GM06990 (cell line): ENCODE measurements at regions not wholly inside any gene's neighbourhood (a gene's known extent, or its start where the extent isn't known, plus 50 kb on each side); places are given as distances from the start of the nearest gene placed in this dataset.

Experiments used
- DNase-seq: peaks from one replicate; pipeline ENCODE4 v3.0.0-alpha.2; 2011; ENCODE audit not compliant: insufficient read length; ENCODE audit errors: extremely low read depth
- H3K27me3 ChIP-seq: replicated peaks from 2 replicates; pipeline ENCODE4 v1.6.0; 2011; ENCODE audit warnings: low read length; ENCODE audit not compliant: control insufficient read depth, insufficient read depth
- H3K36me3 ChIP-seq: 2 replicates; pipeline ENCODE4 v1.5.1; 2011; ENCODE audit warnings: low read length; ENCODE audit not compliant: control insufficient read depth, insufficient read depth
- H3K4me3 ChIP-seq: replicated peaks from 2 replicates; pipeline ENCODE4 v1.5.1; 2011; ENCODE audit warnings: low read depth, mild to moderate bottlenecking, control low read depth, low read length
- TF ChIP-seq, protein P1 (sequence below): IDR thresholded peaks from 2 replicates; pipeline ENCODE4 v1.5.1; 2011; ENCODE audit warnings: low read length, control low read depth, mild to moderate bottlenecking, inconsistent platforms; ENCODE audit not compliant: insufficient read depth, poor library complexity, severe bottlenecking

DNA sequence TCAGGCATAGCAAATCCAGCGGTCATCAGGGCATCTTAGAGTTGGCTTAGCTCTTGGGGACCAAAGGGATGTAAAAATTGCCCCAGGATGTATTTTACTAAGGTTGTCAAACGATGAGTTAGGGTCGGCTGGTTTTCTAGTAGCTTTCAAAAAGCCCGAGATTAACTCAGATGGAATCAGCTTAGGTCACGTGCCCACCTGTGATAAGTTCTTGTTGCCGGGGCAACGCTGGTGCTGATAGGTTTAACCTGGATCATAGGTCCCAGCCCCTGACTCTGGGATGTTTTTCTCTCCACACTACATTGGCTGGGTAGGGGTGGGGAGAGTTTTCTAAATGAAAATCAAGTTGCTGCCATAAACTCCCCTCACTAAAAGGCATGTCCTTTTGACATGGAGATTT is 257.3 kb upstream of the SULF2 start:
- Histone ChIP-seq H3K36me3 (no peaks in the 10 kb centered on the region), H3K27me3 (no peaks in the 10 kb centered on the region; the same call in 1 of the 2 replicates)
- TF ChIP-seq, protein P1, sequence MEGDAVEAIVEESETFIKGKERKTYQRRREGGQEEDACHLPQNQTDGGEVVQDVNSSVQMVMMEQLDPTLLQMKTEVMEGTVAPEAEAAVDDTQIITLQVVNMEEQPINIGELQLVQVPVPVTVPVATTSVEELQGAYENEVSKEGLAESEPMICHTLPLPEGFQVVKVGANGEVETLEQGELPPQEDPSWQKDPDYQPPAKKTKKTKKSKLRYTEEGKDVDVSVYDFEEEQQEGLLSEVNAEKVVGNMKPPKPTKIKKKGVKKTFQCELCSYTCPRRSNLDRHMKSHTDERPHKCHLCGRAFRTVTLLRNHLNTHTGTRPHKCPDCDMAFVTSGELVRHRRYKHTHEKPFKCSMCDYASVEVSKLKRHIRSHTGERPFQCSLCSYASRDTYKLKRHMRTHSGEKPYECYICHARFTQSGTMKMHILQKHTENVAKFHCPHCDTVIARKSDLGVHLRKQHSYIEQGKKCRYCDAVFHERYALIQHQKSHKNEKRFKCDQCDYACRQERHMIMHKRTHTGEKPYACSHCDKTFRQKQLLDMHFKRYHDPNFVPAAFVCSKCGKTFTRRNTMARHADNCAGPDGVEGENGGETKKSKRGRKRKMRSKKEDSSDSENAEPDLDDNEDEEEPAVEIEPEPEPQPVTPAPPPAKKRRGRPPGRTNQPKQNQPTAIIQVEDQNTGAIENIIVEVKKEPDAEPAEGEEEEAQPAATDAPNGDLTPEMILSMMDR: no peak

DNA sequence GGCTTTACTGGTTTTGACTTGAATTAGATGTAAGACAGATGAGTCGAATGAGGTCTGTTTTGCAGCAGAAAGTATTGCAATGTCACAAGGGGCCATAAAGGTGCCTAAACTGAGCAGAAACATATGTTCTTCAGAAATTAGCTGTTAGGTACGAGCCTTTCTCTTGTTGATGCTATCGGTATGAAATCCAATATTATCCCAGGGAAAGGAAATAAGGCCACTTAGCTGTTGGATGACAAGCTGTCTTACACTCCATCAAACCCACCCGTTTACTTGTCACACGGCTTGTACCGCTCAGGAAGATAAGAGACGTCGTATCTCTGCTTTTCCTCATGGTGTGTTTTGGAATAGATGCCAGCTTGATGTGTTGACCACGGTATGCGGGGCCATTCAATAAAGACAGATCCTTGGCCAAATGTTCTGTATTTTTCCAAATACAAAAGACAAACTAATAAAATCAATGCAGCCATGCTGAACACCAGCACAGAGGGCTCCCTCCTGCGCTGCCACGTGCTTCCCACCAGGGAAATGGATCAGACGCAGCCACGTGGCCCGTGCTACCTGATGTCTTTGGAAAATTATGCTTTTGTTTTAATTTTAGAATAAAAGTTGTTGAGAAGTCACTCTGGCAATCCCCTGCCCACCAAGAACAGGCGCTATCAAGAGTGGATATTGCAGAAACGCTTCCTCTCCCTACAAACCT is 255.9 kb upstream of the SULF2 start:
- no peaks in the 10 kb centered on the region; the same call in 1 of the 2 replicates for H3K27me3 ChIP-seq
- DNase-seq: no peak
- H3K4me3 ChIP-seq: no peak overlapping the region
- TF ChIP-seq, protein P1: no peak
- no peaks in the 10 kb centered on the region for H3K36me3 ChIP-seq

More for the DNA sequence above, 257.3 kb upstream of the SULF2 start:
- no peak overlapping the region for H3K4me3 ChIP-seq
- DNase-seq: no peak

DNA sequence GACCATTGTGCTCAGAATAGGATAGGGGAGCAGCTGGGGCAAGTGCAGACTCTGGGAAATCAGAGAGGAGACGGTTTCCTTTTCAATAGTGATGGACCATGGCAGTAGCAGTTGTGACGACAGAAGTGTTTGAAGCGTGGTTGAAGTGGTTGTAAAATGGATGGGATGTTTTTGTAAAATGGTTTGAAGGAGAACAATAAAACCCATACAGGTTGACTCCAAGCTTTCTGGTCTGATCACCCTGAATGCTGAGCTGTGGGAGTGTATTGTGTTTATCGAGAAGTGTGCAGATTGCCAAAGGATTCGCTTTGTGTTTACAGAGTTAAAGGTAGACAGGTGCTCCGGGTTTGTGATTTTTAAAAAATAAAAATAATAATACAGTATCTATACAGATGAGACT is 255.2 kb upstream of the SULF2 start:
- H3K27me3 ChIP-seq: no peaks in the 10 kb centered on the region; the same call in 1 of the 2 replicates
- no peaks in the 10 kb centered on the region for H3K36me3 ChIP-seq
- TF ChIP-seq, protein P1: no peak
- no peak overlapping the region for H3K4me3 ChIP-seq
- no peak for DNase-seq

DNA sequence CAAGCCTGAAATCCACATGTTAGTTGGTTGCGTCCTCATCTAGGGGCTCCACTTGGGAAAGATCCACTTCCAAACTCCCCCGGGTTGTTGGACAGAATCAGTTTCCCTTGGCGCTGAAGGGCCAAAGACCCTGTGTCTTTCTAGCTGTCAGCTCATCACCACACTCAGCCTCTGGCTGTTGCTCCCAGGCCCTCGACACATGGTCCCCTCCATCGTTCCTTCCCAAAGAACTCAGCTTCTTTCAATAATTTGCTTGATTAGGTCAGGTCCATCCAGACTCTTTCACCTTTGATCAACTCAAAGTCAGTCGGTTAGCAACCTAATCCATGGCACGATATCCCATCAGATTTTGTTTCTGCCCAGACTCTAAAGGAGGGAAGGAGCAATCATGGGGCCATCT is 254.8 kb upstream of the SULF2 start:
- H3K4me3 ChIP-seq: no peak overlapping the region
- no peaks in the 10 kb centered on the region; the same call in 1 of the 2 replicates for H3K27me3 ChIP-seq
- H3K36me3 ChIP-seq: no peaks in the 10 kb centered on the region
- no peak for DNase-seq
- TF ChIP-seq, protein P1: no peak

DNA sequence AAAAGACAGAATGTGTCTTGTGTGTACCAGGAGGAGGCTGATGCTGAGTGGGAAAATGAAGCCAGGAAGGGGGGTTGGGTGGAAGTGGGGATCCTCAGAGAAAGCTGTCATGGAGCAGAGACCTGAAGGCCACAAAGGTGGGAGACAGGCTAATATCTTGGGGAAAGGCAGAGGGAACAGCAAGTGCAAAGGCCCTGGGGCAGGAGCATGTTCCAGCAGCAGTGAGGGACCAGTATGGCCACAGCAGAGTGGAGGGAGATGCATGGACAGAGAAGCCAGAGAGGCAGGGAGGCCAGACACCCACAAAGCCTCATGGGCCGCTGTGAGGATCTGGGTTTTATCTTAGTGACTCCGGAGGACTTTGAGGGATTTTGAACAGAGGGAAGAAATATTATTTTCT is 254.2 kb upstream of the SULF2 start:
- TF ChIP-seq, protein P1: no peak
- Histone ChIP-seq H3K36me3 (no peaks in the 10 kb centered on the region), H3K4me3 (no peak overlapping the region), H3K27me3 (no peaks in the 10 kb centered on the region; the same call in 1 of the 2 replicates)
- DNase-seq: no peak
